Endothelial cell of umbilical vein (primary cell): ENCODE measurements at regions not wholly inside any gene's neighbourhood (a gene's known extent, or its start where the extent isn't known, plus 50 kb on each side); places are given as distances from the start of the nearest gene placed in this dataset.

Experiments used
- CTCF ChIP-seq, 2 donors: IDR thresholded peaks; 1 replicate in 1 of 2; 2 replicates in 1 of 2; pipeline ENCODE4 v1.5.1; 2011; ENCODE audit warnings: low read length in 2 of 2, mild to moderate bottlenecking in 2 of 2, moderate library complexity in 2 of 2, control low read depth in 1 of 2, inconsistent platforms in 1 of 2, low read depth in 1 of 2; ENCODE audit not compliant: insufficient read depth in 1 of 2; ENCODE audit errors: extremely low read depth in 1 of 2
- EZH2 ChIP-seq: IDR thresholded peaks from 2 replicates; pipeline ENCODE4 v1.6.1; 2012; ENCODE audit warnings: borderline replicate concordance, low read depth, mild to moderate bottlenecking, moderate library complexity, low read length, inconsistent platforms; ENCODE audit not compliant: severe bottlenecking
- FOS ChIP-seq: IDR thresholded peaks from 2 replicates; pipeline ENCODE4 v1.6.1; 2011; ENCODE audit warnings: mild to moderate bottlenecking, low read length, moderate library complexity, borderline replicate concordance; ENCODE audit not compliant: insufficient read depth
- GATA2 ChIP-seq: IDR thresholded peaks from 2 replicates; pipeline ENCODE4 v1.7.0; 2011; ENCODE audit warnings: low read depth, mild to moderate bottlenecking, moderate library complexity, mixed read lengths, low read length; ENCODE audit not compliant: insufficient read length, insufficient read depth
- JUN ChIP-seq: IDR thresholded peaks from 2 replicates; pipeline ENCODE4 v1.6.1; 2011; ENCODE audit warnings: borderline replicate concordance, low read depth; ENCODE audit not compliant: insufficient read length, insufficient read depth
- MYC ChIP-seq: IDR thresholded peaks from one replicate; pipeline ENCODE4 v1.6.1; 2011; ENCODE audit warnings: mild to moderate bottlenecking, low read depth, low read length
- POLR2A ChIP-seq: IDR thresholded peaks from 2 replicates; pipeline ENCODE4 v1.6.1; 2012; ENCODE audit warnings: low read depth, mild to moderate bottlenecking, control low read depth, low read length
- POLR2AphosphoS5 ChIP-seq: IDR thresholded peaks from 2 replicates; pipeline ENCODE4 v1.6.1; 2012; ENCODE audit warnings: low read depth, mild to moderate bottlenecking, control low read depth, low read length, moderate library complexity; ENCODE audit not compliant: insufficient read depth

- TF ChIP-seq CTCF (IDR thresholded peaks at IDR 0.05; ENCODE audit: extremely low read depth in 1 of 2, insufficient read depth in 1 of 2, low read depth in 1 of 2, low read length in 2 of 2) (no peak), POLR2A (no peak), GATA2 (no peak), EZH2 (no peak), POLR2AphosphoS5 (no peak), JUN (no peak), FOS (no peak), MYC (no peak)
These were observed 187.6 kb upstream of the ANO3 start for GRCh38 chr11:26144291-26144690.
